NCI-H345 (cell line): ENCODE measurements at regions not wholly inside any gene's neighbourhood (a gene's known extent, or its start where the extent isn't known, plus 50 kb on each side); places are given as distances from the start of the nearest gene placed in this dataset.

Experiments used
- DNase-seq: peaks from one replicate; lab custom pipeline; 2025; lab: John Stamatoyannopoulos, UW

- no peak for DNase-seq
These were observed 524.3 kb downstream of the MTRR start for GRCh38 chr5:8393240-8393639.

DNA sequence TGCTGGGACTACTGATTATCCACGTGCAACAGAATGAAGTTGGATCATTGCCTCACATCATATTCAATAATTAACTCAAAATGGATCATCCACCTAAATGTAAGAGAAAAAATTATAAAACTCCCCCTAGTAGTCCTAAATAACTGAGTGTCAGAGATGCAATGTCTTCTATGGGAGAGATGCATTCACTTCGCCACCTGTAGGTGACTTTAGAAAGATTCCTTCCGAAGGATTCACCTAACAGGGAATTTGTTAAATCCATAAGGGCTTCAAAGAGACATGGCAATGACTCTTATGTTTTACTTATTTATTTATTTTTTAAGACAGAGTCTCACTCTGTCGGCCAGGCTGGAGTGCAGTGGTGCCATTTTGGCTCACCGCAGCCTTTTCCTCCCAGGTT is 526.0 kb downstream of the MTRR start:
- no peak for DNase-seq

- no peak for DNase-seq
These were observed 527.3 kb downstream of the MTRR start for GRCh38 chr5:8396246-8396645.

DNA sequence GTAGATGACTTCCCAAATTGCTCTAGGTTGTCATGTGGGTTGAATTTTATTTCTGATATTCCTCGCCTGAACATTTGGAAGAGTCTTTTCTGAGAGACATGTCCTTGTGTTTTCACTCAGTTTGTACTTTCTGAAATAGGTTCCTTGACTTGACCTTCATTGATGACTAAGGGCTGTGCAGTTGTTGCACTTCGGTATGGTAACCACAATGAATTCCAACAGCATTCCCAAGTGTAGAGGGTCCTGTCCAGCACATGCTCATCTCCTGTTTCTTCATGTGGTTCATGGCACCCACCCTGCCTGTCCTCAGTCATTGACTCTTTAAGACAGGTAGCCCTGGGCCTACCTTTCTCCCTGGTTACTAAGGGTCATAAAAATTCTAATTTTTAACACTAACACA is 527.8 kb downstream of the MTRR start:
- no peak for DNase-seq

DNA sequence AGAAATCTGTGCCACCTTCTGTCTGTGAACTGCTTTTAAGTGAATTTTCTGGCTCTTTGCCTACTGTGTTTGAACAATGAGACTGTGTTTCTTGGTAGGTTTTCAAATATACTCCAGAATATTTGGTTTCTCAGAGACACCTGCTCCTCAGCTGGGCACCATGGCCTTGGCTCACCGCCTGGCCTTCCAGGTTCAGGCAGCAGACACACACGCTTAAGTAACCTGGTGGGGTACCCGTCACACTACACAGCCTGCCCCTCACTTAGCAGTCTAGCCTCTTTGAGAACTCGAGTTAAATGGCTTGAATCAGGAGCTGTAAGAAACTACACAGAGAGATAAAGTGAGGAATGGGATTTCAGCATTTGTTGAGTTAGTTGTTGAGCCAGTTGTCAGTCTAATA is 530.5 kb downstream of the MTRR start:
- no peak for DNase-seq

DNA sequence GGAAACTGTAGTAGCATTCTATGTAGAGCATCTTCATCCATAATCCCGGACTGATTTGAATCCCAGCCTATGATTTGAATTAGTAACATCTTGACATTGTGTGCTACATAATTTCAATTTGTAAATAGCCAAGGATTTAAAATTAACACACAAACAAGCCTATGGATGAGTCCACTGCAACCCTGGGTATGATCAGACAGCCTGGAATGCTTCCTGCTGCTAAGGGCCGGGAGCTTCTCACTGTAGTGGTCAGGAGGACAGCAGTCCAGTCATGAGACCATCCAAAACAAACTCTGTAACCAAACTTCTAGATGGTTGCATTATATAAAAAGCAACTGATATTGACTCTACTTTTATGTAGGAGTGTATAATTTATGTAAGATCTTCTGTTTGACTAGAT is 539.3 kb downstream of the MTRR start:
- no peak for DNase-seq

DNA sequence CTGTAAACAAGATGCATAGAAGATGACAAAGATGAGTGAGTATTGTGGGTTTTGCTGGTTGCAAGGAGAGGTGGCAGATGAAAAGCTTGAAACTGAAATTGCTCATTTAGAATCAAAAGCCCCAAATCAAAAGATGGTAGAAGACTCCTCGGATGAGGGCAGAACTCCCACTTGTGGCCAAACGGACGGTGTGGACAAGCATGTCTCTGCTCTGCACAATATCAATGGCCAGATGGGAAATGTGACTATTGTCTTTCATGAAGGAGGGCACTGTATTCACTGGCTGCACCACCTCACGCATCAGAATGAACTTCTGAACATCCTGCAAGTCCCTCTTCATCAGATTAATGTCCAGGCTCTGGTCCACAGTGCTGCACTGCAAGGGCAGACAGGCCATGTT is 541.7 kb downstream of the MTRR start:
- no peak for DNase-seq

GRCh38 chr5:8413975-8414374 is 545.0 kb downstream of the MTRR start:
- DNase-seq: no peak

DNA sequence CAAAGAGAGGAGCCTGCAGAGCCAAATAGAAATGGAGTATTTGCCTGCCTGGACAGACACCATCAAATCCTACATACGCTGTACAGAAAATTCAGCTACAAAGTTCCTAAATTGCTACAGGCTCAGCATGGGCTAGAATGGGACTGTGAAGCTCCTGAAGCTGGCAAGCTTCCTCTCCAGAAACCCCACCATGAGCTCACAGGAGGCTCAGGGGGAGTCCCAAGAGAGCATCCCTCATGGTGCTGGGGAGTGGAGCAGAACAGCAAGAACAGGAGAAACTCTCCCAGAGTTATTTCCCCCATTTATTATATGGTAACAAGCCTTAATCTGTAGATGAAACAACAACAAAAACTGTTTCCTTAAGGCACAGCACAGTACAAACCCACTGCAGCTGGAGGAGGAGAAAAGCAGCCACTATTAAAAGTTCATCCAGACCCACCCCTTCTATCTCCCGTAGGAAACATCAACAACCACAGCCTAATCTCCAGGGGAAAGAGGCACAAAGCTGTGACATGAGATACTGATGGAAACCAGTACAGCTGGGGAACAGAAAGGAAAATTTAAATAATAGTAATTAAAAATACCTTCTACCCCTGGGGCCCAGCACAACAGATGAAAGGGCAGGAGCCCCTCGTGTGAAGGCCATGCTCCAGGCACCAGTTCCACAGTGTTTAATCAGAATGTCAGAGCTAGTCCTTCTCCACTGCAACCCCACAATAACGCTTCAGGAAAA is 548.5 kb downstream of the MTRR start:
- DNase-seq: no peak

DNA sequence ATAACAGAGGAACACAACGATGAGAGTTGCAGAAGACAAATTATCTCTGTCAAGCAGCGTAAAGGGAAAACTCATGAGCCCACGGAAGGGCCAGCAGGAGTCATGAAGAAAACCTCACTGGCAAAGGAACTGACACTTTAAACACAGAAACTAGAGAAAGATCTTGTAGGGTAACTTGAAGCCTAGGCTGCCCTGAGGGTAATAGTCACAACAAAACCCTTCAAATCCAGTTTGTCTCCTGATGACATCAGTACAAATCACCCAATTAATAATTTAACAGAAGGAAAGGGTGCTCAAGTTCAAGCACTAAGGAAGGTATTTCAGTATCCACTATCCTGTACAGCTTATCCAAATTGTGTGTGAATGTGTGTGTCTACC is 549.1 kb downstream of the MTRR start:
- no peak for DNase-seq

GRCh38 chr5:8429778-8430758 is 561.1 kb downstream of the MTRR start:
- DNase-seq: no peak

GRCh38 chr5:8434501-8434900 is 565.6 kb downstream of the MTRR start:
- no peak for DNase-seq

DNA sequence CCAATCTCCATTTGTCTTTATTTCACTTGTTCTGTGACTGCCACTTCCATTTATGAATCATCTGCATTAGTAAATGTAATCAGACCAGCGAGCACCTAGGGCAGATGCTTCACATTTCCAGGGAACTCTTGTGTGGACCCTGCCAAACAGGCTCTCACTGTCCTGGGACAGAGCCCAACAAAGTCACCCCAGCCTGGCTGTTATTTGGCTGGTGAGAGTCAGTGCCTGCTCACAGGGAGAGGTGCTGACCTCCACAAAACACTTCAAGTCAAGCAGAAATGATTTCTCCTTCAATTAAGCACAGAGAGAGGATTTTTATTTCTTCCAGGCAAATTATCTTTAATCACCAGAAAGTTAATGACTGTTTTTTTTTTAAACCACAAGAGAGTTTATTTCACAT is 568.0 kb downstream of the MTRR start:
- no peak for DNase-seq

DNA sequence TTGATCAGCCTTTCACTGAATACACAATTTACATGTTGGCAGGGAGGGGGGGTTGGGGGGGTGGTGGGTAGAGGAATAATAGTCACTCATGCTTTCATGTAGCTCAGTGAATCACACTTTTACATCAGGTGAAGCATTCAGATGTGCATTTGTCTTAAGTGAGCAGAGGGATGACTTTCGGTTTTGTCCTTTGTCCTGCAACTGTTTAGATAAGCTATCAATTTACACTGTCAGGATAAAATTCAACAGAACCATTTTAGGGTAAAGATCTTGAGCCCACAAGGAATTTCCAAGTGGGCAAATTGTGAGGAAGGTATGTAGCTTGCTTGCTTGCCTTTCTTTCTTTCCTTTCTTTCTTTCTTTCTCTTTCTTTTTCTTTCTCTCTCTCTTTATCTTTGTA is 576.2 kb downstream of the MTRR start:
- DNase-seq: no peak

GRCh38 chr5:8446179-8446578 is 577.2 kb downstream of the MTRR start:
- DNase-seq: no peak

DNA sequence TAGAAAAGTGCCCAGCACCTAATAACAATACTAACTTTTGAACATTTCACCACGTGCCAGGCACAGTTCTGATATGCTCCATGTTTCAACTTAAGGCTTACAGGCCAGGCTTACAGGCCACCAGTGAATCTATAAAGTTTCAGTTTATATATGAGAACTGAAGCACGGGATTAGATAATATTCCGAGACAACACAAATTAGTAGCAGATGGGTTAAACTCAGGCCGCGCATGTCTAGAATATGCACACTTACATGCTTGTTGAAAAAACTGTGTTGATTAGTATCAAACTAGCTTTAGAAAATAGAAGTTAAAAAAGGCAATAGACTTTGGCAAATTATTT is 587.9 kb downstream of the MTRR start:
- no peak for DNase-seq

GRCh38 chr5:8457187-8458037 is 588.5 kb downstream of the MTRR start:
- DNase-seq: peak; percentile 99

- peak; percentile 42 for DNase-seq
These were observed 589.1 kb downstream of the MTRR start for GRCh38 chr5:8458038-8458383.

GRCh38 chr5:8461543-8461942 is 592.6 kb downstream of the MTRR start:
- no peak for DNase-seq

GRCh38 chr5:8462565-8462964 is 593.6 kb downstream of the MTRR start:
- DNase-seq: no peak

GRCh38 chr5:8470489-8470888 is 601.5 kb downstream of the MTRR start:
- DNase-seq: no peak

GRCh38 chr5:8471581-8471980 is 602.6 kb downstream of the MTRR start:
- DNase-seq: no peak

DNA sequence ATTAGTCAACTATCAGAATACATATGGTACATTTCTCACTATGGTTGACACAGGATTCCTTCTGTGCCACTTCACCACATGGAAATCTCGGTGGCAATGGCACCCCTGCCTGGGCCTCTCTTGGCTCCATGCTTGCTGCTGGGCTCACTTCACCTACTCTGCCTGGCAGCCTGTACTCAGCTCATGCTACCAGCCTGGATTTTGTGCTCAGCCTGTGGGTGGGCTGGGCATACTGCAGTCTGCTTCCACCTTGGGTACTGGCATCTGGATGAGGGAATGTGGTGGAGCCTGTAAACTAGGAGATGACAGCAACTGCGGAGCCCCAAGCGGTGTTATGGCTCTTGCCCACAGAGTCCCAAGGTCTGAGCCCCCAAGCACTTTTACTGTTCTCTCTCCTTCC is 604.1 kb downstream of the MTRR start:
- no peak for DNase-seq
